AG04449 (cell line): ENCODE measurements at regions not wholly inside any gene's neighbourhood (a gene's known extent, or its start where the extent isn't known, plus 50 kb on each side); places are given as distances from the start of the nearest gene placed in this dataset.
"Not testable (repeated sequence)": the region's sequence is repeated elsewhere in the genome, so short reads cannot be mapped to it uniquely, and the experiment has no call there.

Experiments used
- CTCF ChIA-PET: fragments of 350-600 bp; formaldehyde crosslinking; extraction: SDS; loops from one replicate; lab custom pipeline; 2021; ENCODE audit warnings: antibody characterized with exemption; lab: Yijun Ruan, JAX
- POLR2A ChIA-PET: fragments of 400-600, 350-600 bp; formaldehyde crosslinking; extraction: SDS; loops from one replicate; lab custom pipeline; 2020; ENCODE audit warnings: antibody characterized with exemption, inconsistent platforms; lab: Yijun Ruan, JAX
- DNase-seq: peaks from one replicate; pipeline ENCODE4 v3.0.0-alpha.2; 2010; ENCODE audit warnings: low read depth, low spot score
- H3K4me3 ChIP-seq: 2 replicates; pipeline ENCODE4 v1.5.1; 2011; ENCODE audit warnings: low read depth, mild to moderate bottlenecking, control low read depth, low read length
- TF ChIP-seq, protein P1 (sequence below): IDR thresholded peaks from one replicate; pipeline ENCODE4 v1.5.1; 2011; ENCODE audit warnings: mild to moderate bottlenecking, moderate library complexity, low read length, control low read depth, inconsistent platforms; ENCODE audit not compliant: insufficient read depth; ENCODE audit errors: missing control alignments

- POLR2A ChIA-PET, H3K4me3 ChIP-seq: not testable (repeated sequence)
- CTCF ChIA-PET, result interaction anchor here (1.2 kb wide), 1 partner anchor 212 kb away, joined by 5 read pairs; no protein-coding TSS in a partner anchor
These were observed 141.1 kb downstream of the SLCO4C1 start for GRCh38 chr5:102154791-102155605.

DNA sequence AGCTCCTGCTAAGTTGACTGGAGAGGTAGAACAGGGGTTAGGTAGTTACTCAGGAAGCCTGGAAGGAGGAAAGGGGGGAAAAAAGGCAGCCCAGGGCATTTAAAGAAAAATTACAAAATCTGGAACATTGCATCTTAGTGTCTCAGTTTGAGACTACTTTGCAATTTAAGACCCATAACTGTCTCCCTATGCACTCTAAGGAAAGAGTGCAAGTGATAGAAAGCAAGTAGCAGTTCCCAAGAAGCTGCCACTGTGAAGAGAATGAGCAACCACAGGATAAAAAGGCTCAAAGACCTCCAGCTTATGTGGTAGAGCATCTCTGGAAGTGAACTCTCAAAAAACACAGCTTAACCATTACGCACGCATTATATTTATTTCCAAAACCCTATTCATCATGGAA lies 141.8 kb downstream of the SLCO4C1 start:
- ChIA-PET CTCF (interaction anchor here (1.2 kb wide), 1 partner anchor 212 kb away, joined by 5 read pairs; no protein-coding TSS in a partner anchor), POLR2A (no interaction called here)
- TF ChIP-seq, protein P1, sequence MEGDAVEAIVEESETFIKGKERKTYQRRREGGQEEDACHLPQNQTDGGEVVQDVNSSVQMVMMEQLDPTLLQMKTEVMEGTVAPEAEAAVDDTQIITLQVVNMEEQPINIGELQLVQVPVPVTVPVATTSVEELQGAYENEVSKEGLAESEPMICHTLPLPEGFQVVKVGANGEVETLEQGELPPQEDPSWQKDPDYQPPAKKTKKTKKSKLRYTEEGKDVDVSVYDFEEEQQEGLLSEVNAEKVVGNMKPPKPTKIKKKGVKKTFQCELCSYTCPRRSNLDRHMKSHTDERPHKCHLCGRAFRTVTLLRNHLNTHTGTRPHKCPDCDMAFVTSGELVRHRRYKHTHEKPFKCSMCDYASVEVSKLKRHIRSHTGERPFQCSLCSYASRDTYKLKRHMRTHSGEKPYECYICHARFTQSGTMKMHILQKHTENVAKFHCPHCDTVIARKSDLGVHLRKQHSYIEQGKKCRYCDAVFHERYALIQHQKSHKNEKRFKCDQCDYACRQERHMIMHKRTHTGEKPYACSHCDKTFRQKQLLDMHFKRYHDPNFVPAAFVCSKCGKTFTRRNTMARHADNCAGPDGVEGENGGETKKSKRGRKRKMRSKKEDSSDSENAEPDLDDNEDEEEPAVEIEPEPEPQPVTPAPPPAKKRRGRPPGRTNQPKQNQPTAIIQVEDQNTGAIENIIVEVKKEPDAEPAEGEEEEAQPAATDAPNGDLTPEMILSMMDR, result no peak
- DNase-seq, result no peak
- H3K4me3 ChIP-seq, result no peak overlapping the region

More at GRCh38 chr5:102154791-102155605, 141.1 kb downstream of the SLCO4C1 start:
- DNase-seq, result not testable (repeated sequence)

GRCh38 chr5:102153003-102153759 lies 142.9 kb downstream of the SLCO4C1 start:
- H3K4me3 ChIP-seq, result no peak overlapping the region
- TF ChIP-seq, protein P1, result no peak
- DNase-seq, result no peak
- POLR2A ChIA-PET, result no interaction called here
- CTCF ChIA-PET, result no interaction called here

- POLR2A ChIA-PET, result no interaction called here
- TF ChIP-seq, protein P1, result no peak
- no peak overlapping the region for H3K4me3 ChIP-seq
- CTCF ChIA-PET, result no interaction called here
- DNase-seq, result no peak
These were observed 157.1 kb downstream of the SLCO4C1 start for GRCh38 chr5:102139029-102139428.

- POLR2A ChIA-PET, result no interaction called here
- no peak for DNase-seq
- CTCF ChIA-PET, result no interaction called here
- TF ChIP-seq, protein P1, result no peak
- H3K4me3 ChIP-seq, result no peak overlapping the region
These were observed 157.8 kb downstream of the SLCO4C1 start for GRCh38 chr5:102138243-102138653.

DNA sequence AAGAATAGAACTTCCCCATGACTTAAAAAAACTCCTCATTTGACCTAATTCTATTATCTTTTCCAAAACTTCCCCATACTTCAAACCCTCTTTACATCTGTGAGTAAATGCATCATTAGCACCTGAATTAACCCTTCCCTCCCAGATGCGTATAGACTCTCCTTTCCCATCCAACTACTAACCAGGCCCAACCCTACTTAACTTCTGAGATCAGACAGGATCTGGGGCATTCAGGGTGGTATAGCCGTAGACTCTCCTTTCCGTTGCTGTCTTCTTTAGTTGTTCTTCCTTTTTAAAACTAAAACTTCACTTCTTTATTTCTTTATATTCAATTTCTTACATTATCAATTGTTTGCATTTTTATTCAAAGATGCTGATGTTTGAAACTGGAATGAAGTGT lies 165.2 kb downstream of the SLCO4C1 start:
- no peak overlapping the region for H3K4me3 ChIP-seq
- CTCF ChIA-PET, result no interaction called here
- no peak for DNase-seq
- POLR2A ChIA-PET, result no interaction called here
- TF ChIP-seq, protein P1, result no peak
